ENCODE measurements at regions not wholly inside any gene's neighbourhood (a gene's known extent, or its start where the extent isn't known, plus 50 kb on each side); places are given as distances from the start of the nearest gene placed in this dataset.
"Not testable (repeated sequence)": the region's sequence is repeated elsewhere in the genome, so short reads cannot be mapped to it uniquely, and the experiment has no call there.

GRCh38 chr3:150278195-150278594, 129.9 kb upstream of the TSC22D2 start:
- H3K36me3 Mint-ChIP-seq = no peaks in the 10 kb centered on the region
- H3K27me3 Mint-ChIP-seq = peaks cover 56% of the 10 kb centered on the region
- H3K27ac Mint-ChIP-seq = no peak overlapping the region
- H3K4me3 Mint-ChIP-seq = no peak overlapping the region
- ATAC-seq (ENCODE audit: low read depth) (no peak), DNase-seq (no peak)
- POLR2A ChIA-PET = no interaction called here
- H3K4me1 Mint-ChIP-seq = no peaks in the 10 kb centered on the region
- H3K9me3 Mint-ChIP-seq = peaks cover 1% of the 10 kb centered on the region

- H3K9me3 Mint-ChIP-seq = peaks cover 1% of the 10 kb centered on the region
- no peaks in the 10 kb centered on the region for H3K36me3 Mint-ChIP-seq
- peaks cover 50% of the 10 kb centered on the region for H3K27me3 Mint-ChIP-seq
- no peak overlapping the region for H3K4me3 Mint-ChIP-seq
- H3K4me1 Mint-ChIP-seq = no peaks in the 10 kb centered on the region
- DNase-seq (no peak), ATAC-seq (ENCODE audit: low read depth) (no peak)
- no peak overlapping the region for H3K27ac Mint-ChIP-seq
- POLR2A ChIA-PET = no interaction called here
These were observed 130.7 kb upstream of the TSC22D2 start for GRCh38 chr3:150277444-150277843.

- H3K36me3 Mint-ChIP-seq = no peaks in the 10 kb centered on the region
- POLR2A ChIA-PET = no interaction called here
- no peaks in the 10 kb centered on the region for H3K4me1 Mint-ChIP-seq
- no peaks in the 10 kb centered on the region for H3K9me3 Mint-ChIP-seq
- no peak for ATAC-seq (ENCODE audit: low read depth)
- no peak overlapping the region for H3K27ac Mint-ChIP-seq
- no peak for DNase-seq
- no peak overlapping the region for H3K4me3 Mint-ChIP-seq
- H3K27me3 Mint-ChIP-seq = peaks cover 38% of the 10 kb centered on the region
These were observed 132.2 kb upstream of the TSC22D2 start for GRCh38 chr3:150275941-150276340.

GRCh38 chr3:150274372-150274771, 133.7 kb upstream of the TSC22D2 start:
- DNase-seq = no peak
- POLR2A ChIA-PET = no interaction called here
- Mint-ChIP-seq H3K9me3 (no peaks in the 10 kb centered on the region), H3K4me3 (no peak overlapping the region), H3K36me3 (no peaks in the 10 kb centered on the region), H3K27ac (no peak overlapping the region), H3K4me1 (no peaks in the 10 kb centered on the region), H3K27me3 (peaks cover 37% of the 10 kb centered on the region)
- no peak for ATAC-seq (ENCODE audit: low read depth)

GRCh38 chr3:150273396-150273795, 134.7 kb upstream of the TSC22D2 start:
- Mint-ChIP-seq H3K4me3 (no peak overlapping the region), H3K36me3 (no peaks in the 10 kb centered on the region), H3K9me3 (no peaks in the 10 kb centered on the region), H3K4me1 (no peaks in the 10 kb centered on the region), H3K27me3 (peaks cover 35% of the 10 kb centered on the region), H3K27ac (no peak overlapping the region)
- DNase-seq (no peak), ATAC-seq (ENCODE audit: low read depth) (no peak)
- POLR2A ChIA-PET = no interaction called here

GRCh38 chr3:150271591-150271960, 136.5 kb upstream of the TSC22D2 start:
- Mint-ChIP-seq H3K27me3 (peaks cover 19% of the 10 kb centered on the region), H3K4me3 (no peak overlapping the region), H3K4me1 (no peaks in the 10 kb centered on the region), H3K27ac (no peak overlapping the region), H3K36me3 (no peaks in the 10 kb centered on the region), H3K9me3 (no peaks in the 10 kb centered on the region)
- POLR2A ChIA-PET = no interaction called here
- ATAC-seq (ENCODE audit: low read depth) (no peak), DNase-seq (no peak)

- DNase-seq = no peak
- no peaks in the 10 kb centered on the region for H3K36me3 Mint-ChIP-seq
- H3K4me1 Mint-ChIP-seq = no peaks in the 10 kb centered on the region
- H3K9me3 Mint-ChIP-seq = no peaks in the 10 kb centered on the region
- no peak overlapping the region for H3K4me3 Mint-ChIP-seq
- no peak for ATAC-seq (ENCODE audit: low read depth)
- POLR2A ChIA-PET = no interaction called here
- H3K27ac Mint-ChIP-seq = no peak overlapping the region
- peaks cover 19% of the 10 kb centered on the region for H3K27me3 Mint-ChIP-seq
These were observed 137.1 kb upstream of the TSC22D2 start for GRCh38 chr3:150270883-150271590.

GRCh38 chr3:150270444-150270843, 137.7 kb upstream of the TSC22D2 start:
- H3K36me3 Mint-ChIP-seq; H3K9me3 Mint-ChIP-seq; POLR2A ChIA-PET; H3K4me3 Mint-ChIP-seq; H3K4me1 Mint-ChIP-seq; ATAC-seq (ENCODE audit: low read depth); H3K27ac Mint-ChIP-seq; DNase-seq: not testable (repeated sequence)
- H3K27me3 Mint-ChIP-seq = peaks cover 13% of the 10 kb centered on the region

GRCh38 chr3:150269526-150269925, 138.6 kb upstream of the TSC22D2 start:
- Mint-ChIP-seq H3K36me3 (no peaks in the 10 kb centered on the region), H3K4me3 (no peak overlapping the region), H3K27me3 (peaks cover 9% of the 10 kb centered on the region), H3K9me3 (no peaks in the 10 kb centered on the region), H3K4me1 (no peaks in the 10 kb centered on the region), H3K27ac (no peak overlapping the region)
- ATAC-seq (ENCODE audit: low read depth) (no peak), DNase-seq (no peak)
- POLR2A ChIA-PET = no interaction called here

- Mint-ChIP-seq H3K9me3 (no peaks in the 10 kb centered on the region), H3K4me3 (no peak overlapping the region), H3K36me3 (no peaks in the 10 kb centered on the region), H3K27me3 (peaks cover 6% of the 10 kb centered on the region), H3K4me1 (no peaks in the 10 kb centered on the region), H3K27ac (no peak overlapping the region)
- no peak for ATAC-seq (ENCODE audit: low read depth)
- no peak for DNase-seq
- POLR2A ChIA-PET = no interaction called here
These were observed 139.4 kb upstream of the TSC22D2 start for GRCh38 chr3:150268426-150269391.

GRCh38 chr3:150267288-150267687, 140.8 kb upstream of the TSC22D2 start:
- ATAC-seq (ENCODE audit: low read depth) (no peak), DNase-seq (no peak)
- Mint-ChIP-seq H3K36me3 (no peaks in the 10 kb centered on the region), H3K4me3 (no peak overlapping the region), H3K9me3 (no peaks in the 10 kb centered on the region), H3K27ac (no peak overlapping the region), H3K27me3 (peaks cover 5% of the 10 kb centered on the region), H3K4me1 (no peaks in the 10 kb centered on the region)
- POLR2A ChIA-PET = no interaction called here

- POLR2A ChIA-PET = no interaction called here
- Mint-ChIP-seq H3K4me3 (no peak overlapping the region), H3K4me1 (no peaks in the 10 kb centered on the region), H3K27me3 (peaks cover 6% of the 10 kb centered on the region), H3K9me3 (no peaks in the 10 kb centered on the region), H3K27ac (no peak overlapping the region), H3K36me3 (no peaks in the 10 kb centered on the region)
- DNase-seq (no peak), ATAC-seq (ENCODE audit: low read depth) (no peak)
These were observed 142.8 kb upstream of the TSC22D2 start for GRCh38 chr3:150265305-150265704.

- DNase-seq (no peak), ATAC-seq (ENCODE audit: low read depth) (no peak)
- H3K9me3 Mint-ChIP-seq = no peaks in the 10 kb centered on the region
- POLR2A ChIA-PET = no interaction called here
- peaks cover 3% of the 10 kb centered on the region for H3K27me3 Mint-ChIP-seq
- no peaks in the 10 kb centered on the region for H3K4me1 Mint-ChIP-seq
- H3K4me3 Mint-ChIP-seq = no peak overlapping the region
- no peaks in the 10 kb centered on the region for H3K36me3 Mint-ChIP-seq
- no peak overlapping the region for H3K27ac Mint-ChIP-seq
These were observed 143.4 kb upstream of the TSC22D2 start for GRCh38 chr3:150264561-150265279.

All from activated naive CD8-positive, alpha-beta T cell treated with anti-CD3 and anti-CD28 coated beads, Interleukin-2, amount 10 ng/mL, durations not matched to agents 7 days and 5 days (primary cell).